ENCODE measurements at regions not wholly inside any gene's neighbourhood (a gene's known extent, or its start where the extent isn't known, plus 50 kb on each side); places are given as distances from the start of the nearest gene placed in this dataset.

GRCh38 chr4:11618666-11619282 lies 190.1 kb upstream of the HS3ST1 start:
- no peak overlapping the region for H3K4me3 ChIP-seq (ENCODE audit: low read length in 3 of 3)
- H3K27ac ChIP-seq (ENCODE audit: low read depth, low read length): no peak overlapping the region
- no peaks in the 10 kb centered on the region for H3K36me3 ChIP-seq (ENCODE audit: control insufficient read depth in 3 of 3, insufficient read depth in 3 of 3, low read length in 3 of 3)
- H3K9me3 ChIP-seq (ENCODE audit: control insufficient read depth in 3 of 3, low read length in 3 of 3): no peaks in the 10 kb centered on the region
- no peak overlapping the region for H3K9ac ChIP-seq (ENCODE audit: low read depth in 1 of 3, low read length in 3 of 3)
- H3K27me3 ChIP-seq (ENCODE audit: control insufficient read depth in 3 of 3, insufficient read depth in 3 of 3, low read length in 3 of 3): no peaks in the 10 kb centered on the region
- no peaks in the 10 kb centered on the region for H3K4me1 ChIP-seq (ENCODE audit: control insufficient read depth in 3 of 3, insufficient read depth in 3 of 3, low read length in 3 of 3)

- H3K9ac ChIP-seq (ENCODE audit: low read depth in 1 of 3, low read length in 3 of 3): no peak overlapping the region
- no peaks in the 10 kb centered on the region for H3K9me3 ChIP-seq (ENCODE audit: control insufficient read depth in 3 of 3, low read length in 3 of 3)
- H3K27ac ChIP-seq (ENCODE audit: low read depth, low read length): no peak overlapping the region
- no peak overlapping the region for H3K4me3 ChIP-seq (ENCODE audit: low read length in 3 of 3)
- H3K36me3 ChIP-seq (ENCODE audit: control insufficient read depth in 3 of 3, insufficient read depth in 3 of 3, low read length in 3 of 3): no peaks in the 10 kb centered on the region
- H3K4me1 ChIP-seq (ENCODE audit: control insufficient read depth in 3 of 3, insufficient read depth in 3 of 3, low read length in 3 of 3): no peaks in the 10 kb centered on the region
- no peaks in the 10 kb centered on the region for H3K27me3 ChIP-seq (ENCODE audit: control insufficient read depth in 3 of 3, insufficient read depth in 3 of 3, low read length in 3 of 3)
Measured at GRCh38 chr4:11616856-11617255, 188.2 kb upstream of the HS3ST1 start.

- H3K27ac ChIP-seq (ENCODE audit: low read depth, low read length): no peak overlapping the region
- no peaks in the 10 kb centered on the region for H3K27me3 ChIP-seq (ENCODE audit: control insufficient read depth in 3 of 3, insufficient read depth in 3 of 3, low read length in 3 of 3)
- no peaks in the 10 kb centered on the region for H3K36me3 ChIP-seq (ENCODE audit: control insufficient read depth in 3 of 3, insufficient read depth in 3 of 3, low read length in 3 of 3)
- no peaks in the 10 kb centered on the region for H3K4me1 ChIP-seq (ENCODE audit: control insufficient read depth in 3 of 3, insufficient read depth in 3 of 3, low read length in 3 of 3)
- H3K9ac ChIP-seq (ENCODE audit: low read depth in 1 of 3, low read length in 3 of 3): no peak overlapping the region
- H3K4me3 ChIP-seq (ENCODE audit: low read length in 3 of 3): no peak overlapping the region
- H3K9me3 ChIP-seq (ENCODE audit: control insufficient read depth in 3 of 3, low read length in 3 of 3): no peaks in the 10 kb centered on the region
Measured at GRCh38 chr4:11615601-11616000, 186.9 kb upstream of the HS3ST1 start.

DNA sequence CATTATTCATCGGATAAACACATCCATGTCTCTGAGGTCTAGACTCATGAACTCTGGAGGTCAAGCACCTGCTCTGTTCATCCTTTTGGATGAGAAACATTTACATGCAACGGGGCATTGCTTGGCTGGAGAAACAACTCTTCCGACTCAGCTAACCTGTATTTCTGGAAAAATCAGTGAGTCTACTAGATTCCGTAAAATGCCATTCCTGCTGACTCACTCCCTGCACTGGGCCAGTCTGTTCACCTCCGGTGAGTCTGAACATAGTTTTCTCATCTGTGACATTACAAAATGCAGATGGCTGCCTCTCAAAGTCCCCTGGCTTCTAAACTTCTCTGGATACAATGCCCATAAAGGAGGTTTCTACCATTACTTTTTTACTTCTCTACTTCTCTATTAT lies 185.7 kb upstream of the HS3ST1 start:
- H3K9ac ChIP-seq (ENCODE audit: low read depth in 1 of 3, low read length in 3 of 3): no peak overlapping the region
- H3K27me3 ChIP-seq (ENCODE audit: control insufficient read depth in 3 of 3, insufficient read depth in 3 of 3, low read length in 3 of 3): no peaks in the 10 kb centered on the region
- H3K36me3 ChIP-seq (ENCODE audit: control insufficient read depth in 3 of 3, insufficient read depth in 3 of 3, low read length in 3 of 3): no peaks in the 10 kb centered on the region
- H3K27ac ChIP-seq (ENCODE audit: low read depth, low read length): no peak overlapping the region
- H3K4me3 ChIP-seq (ENCODE audit: low read length in 3 of 3): no peak overlapping the region
- no peaks in the 10 kb centered on the region for H3K9me3 ChIP-seq (ENCODE audit: control insufficient read depth in 3 of 3, low read length in 3 of 3)
- no peaks in the 10 kb centered on the region for H3K4me1 ChIP-seq (ENCODE audit: control insufficient read depth in 3 of 3, insufficient read depth in 3 of 3, low read length in 3 of 3)

- Histone ChIP-seq H3K9ac (ENCODE audit: low read depth in 1 of 3, low read length in 3 of 3) (no peak overlapping the region), H3K4me3 (ENCODE audit: low read length in 3 of 3) (no peak overlapping the region), H3K4me1 (ENCODE audit: control insufficient read depth in 3 of 3, insufficient read depth in 3 of 3, low read length in 3 of 3) (no peaks in the 10 kb centered on the region), H3K36me3 (ENCODE audit: control insufficient read depth in 3 of 3, insufficient read depth in 3 of 3, low read length in 3 of 3) (no peaks in the 10 kb centered on the region), H3K27me3 (ENCODE audit: control insufficient read depth in 3 of 3, insufficient read depth in 3 of 3, low read length in 3 of 3) (no peaks in the 10 kb centered on the region), H3K27ac (ENCODE audit: low read depth, low read length) (no peak overlapping the region), H3K9me3 (ENCODE audit: control insufficient read depth in 3 of 3, low read length in 3 of 3) (no peaks in the 10 kb centered on the region)
Measured at GRCh38 chr4:11611868-11612267, 183.2 kb upstream of the HS3ST1 start.

DNA sequence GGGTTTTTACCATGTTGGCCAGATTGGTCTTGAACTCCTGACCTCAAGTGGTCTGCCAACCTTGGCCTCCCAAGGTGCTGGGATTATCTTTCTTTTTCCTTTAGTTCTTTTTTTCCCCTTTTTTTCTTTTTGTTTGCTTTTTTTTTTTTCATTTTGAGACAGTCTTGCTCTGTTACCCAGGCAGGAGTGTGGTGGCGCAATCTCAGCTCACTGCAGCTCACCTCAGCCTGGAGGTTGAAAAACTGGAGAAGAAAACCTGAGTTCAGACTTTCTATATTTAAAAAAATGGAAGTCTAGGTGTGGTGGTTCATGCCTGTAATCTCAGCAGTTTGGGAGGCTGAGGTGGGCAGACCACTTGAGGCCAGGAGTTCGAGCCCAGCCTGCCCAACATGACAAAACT lies 181.1 kb upstream of the HS3ST1 start:
- Histone ChIP-seq H3K36me3 (ENCODE audit: control insufficient read depth in 3 of 3, insufficient read depth in 3 of 3, low read length in 3 of 3) (no peaks in the 10 kb centered on the region), H3K27me3 (ENCODE audit: control insufficient read depth in 3 of 3, insufficient read depth in 3 of 3, low read length in 3 of 3) (no peaks in the 10 kb centered on the region), H3K9ac (ENCODE audit: low read depth in 1 of 3, low read length in 3 of 3) (no peak overlapping the region)

GRCh38 chr4:11608992-11609391 lies 180.3 kb upstream of the HS3ST1 start:
- H3K4me3 ChIP-seq (ENCODE audit: low read length in 3 of 3): no peak overlapping the region

More for the DNA sequence above, 181.1 kb upstream of the HS3ST1 start:
- no peaks in the 10 kb centered on the region for H3K4me1 ChIP-seq (ENCODE audit: control insufficient read depth in 3 of 3, insufficient read depth in 3 of 3, low read length in 3 of 3)
- H3K9me3 ChIP-seq (ENCODE audit: control insufficient read depth in 3 of 3, low read length in 3 of 3): no peaks in the 10 kb centered on the region
- H3K27ac ChIP-seq (ENCODE audit: low read depth, low read length): no peak overlapping the region
- H3K4me3 ChIP-seq (ENCODE audit: low read length in 3 of 3): no peak overlapping the region

DNA sequence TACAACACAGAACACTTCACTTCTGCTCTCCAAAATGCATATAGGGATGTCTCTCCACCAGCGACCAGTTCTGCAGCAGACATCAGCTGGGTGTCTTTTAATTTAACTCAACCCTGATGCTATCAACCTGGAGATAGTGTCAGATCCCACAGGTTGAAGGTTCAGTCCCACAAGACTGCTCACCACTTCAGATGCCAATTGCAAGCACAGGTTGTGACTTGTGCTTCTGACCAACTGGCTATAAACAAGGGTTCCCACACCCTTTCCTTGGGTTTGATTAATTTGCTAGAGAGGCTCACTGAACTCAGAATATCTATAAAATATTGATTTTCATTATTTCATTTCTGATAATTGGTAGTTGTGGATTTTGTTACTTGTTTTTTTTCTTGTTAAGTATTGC lies 177.4 kb upstream of the HS3ST1 start:
- no peak overlapping the region for H3K9ac ChIP-seq (ENCODE audit: low read depth in 1 of 3, low read length in 3 of 3)
- H3K36me3 ChIP-seq (ENCODE audit: control insufficient read depth in 3 of 3, insufficient read depth in 3 of 3, low read length in 3 of 3): no peaks in the 10 kb centered on the region
- H3K9me3 ChIP-seq (ENCODE audit: control insufficient read depth in 3 of 3, low read length in 3 of 3): no peaks in the 10 kb centered on the region
- no peaks in the 10 kb centered on the region for H3K27me3 ChIP-seq (ENCODE audit: control insufficient read depth in 3 of 3, insufficient read depth in 3 of 3, low read length in 3 of 3)
- no peak overlapping the region for H3K27ac ChIP-seq (ENCODE audit: low read depth, low read length)
- H3K4me1 ChIP-seq (ENCODE audit: control insufficient read depth in 3 of 3, insufficient read depth in 3 of 3, low read length in 3 of 3): no peaks in the 10 kb centered on the region
- H3K4me3 ChIP-seq (ENCODE audit: low read length in 3 of 3): no peak overlapping the region

More at GRCh38 chr4:11608992-11609391, 180.3 kb upstream of the HS3ST1 start:
- no peak overlapping the region for H3K27ac ChIP-seq (ENCODE audit: low read depth, low read length)
- H3K9me3 ChIP-seq (ENCODE audit: control insufficient read depth in 3 of 3, low read length in 3 of 3): no peaks in the 10 kb centered on the region
- H3K4me1 ChIP-seq (ENCODE audit: control insufficient read depth in 3 of 3, insufficient read depth in 3 of 3, low read length in 3 of 3): no peaks in the 10 kb centered on the region
- H3K9ac ChIP-seq (ENCODE audit: low read depth in 1 of 3, low read length in 3 of 3): no peak overlapping the region
- H3K36me3 ChIP-seq (ENCODE audit: control insufficient read depth in 3 of 3, insufficient read depth in 3 of 3, low read length in 3 of 3): no peaks in the 10 kb centered on the region
- H3K27me3 ChIP-seq (ENCODE audit: control insufficient read depth in 3 of 3, insufficient read depth in 3 of 3, low read length in 3 of 3): no peaks in the 10 kb centered on the region

DNA sequence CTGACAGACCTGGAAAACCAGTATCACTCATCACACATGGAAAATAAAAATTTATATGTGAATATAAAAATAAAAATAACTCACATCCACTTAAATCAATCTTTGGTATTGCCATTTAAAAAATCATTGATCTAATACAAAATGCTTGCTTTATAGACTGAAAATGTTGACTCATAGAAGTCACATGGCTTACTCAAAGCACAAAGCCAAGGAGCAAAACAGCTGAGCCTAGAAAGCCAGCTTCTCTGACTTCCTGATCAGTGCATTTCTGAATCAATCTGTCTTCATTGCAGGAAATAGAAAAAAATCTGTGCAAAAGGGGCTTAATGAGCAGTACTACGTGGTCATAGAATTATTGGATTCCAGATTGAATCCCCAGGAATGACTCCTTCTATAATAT lies 176.9 kb upstream of the HS3ST1 start:
- H3K9me3 ChIP-seq (ENCODE audit: control insufficient read depth in 3 of 3, low read length in 3 of 3): no peaks in the 10 kb centered on the region
- H3K4me3 ChIP-seq (ENCODE audit: low read length in 3 of 3): no peak overlapping the region
- H3K27ac ChIP-seq (ENCODE audit: low read depth, low read length): no peak overlapping the region
- H3K36me3 ChIP-seq (ENCODE audit: control insufficient read depth in 3 of 3, insufficient read depth in 3 of 3, low read length in 3 of 3): no peaks in the 10 kb centered on the region
- H3K27me3 ChIP-seq (ENCODE audit: control insufficient read depth in 3 of 3, insufficient read depth in 3 of 3, low read length in 3 of 3): no peaks in the 10 kb centered on the region
- H3K4me1 ChIP-seq (ENCODE audit: control insufficient read depth in 3 of 3, insufficient read depth in 3 of 3, low read length in 3 of 3): no peaks in the 10 kb centered on the region
- no peak overlapping the region for H3K9ac ChIP-seq (ENCODE audit: low read depth in 1 of 3, low read length in 3 of 3)

DNA sequence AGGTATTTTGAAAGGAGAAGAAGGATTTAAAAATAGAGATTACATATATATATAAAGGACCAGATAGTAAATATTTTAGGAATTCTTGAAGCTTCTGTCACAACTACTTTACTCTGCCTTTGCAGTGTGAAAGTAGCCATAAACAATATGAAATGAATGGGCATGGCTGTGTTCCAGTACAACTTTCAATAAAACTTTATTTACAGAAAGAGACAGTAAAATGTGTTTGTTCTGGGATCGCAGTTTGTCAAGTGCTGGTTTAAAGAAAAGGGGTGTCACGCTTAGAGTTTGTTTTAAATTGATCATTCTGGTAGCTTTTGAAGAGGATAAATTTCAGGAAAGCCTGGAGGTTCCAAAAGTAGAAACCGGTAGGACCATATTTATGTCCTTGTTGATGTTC lies 176.1 kb upstream of the HS3ST1 start:
- Histone ChIP-seq H3K9me3 (ENCODE audit: control insufficient read depth in 3 of 3, low read length in 3 of 3) (no peaks in the 10 kb centered on the region), H3K27me3 (ENCODE audit: control insufficient read depth in 3 of 3, insufficient read depth in 3 of 3, low read length in 3 of 3) (no peaks in the 10 kb centered on the region), H3K9ac (ENCODE audit: low read depth in 1 of 3, low read length in 3 of 3) (no peak overlapping the region), H3K4me3 (ENCODE audit: low read length in 3 of 3) (no peak overlapping the region), H3K4me1 (ENCODE audit: control insufficient read depth in 3 of 3, insufficient read depth in 3 of 3, low read length in 3 of 3) (no peaks in the 10 kb centered on the region), H3K36me3 (ENCODE audit: control insufficient read depth in 3 of 3, insufficient read depth in 3 of 3, low read length in 3 of 3) (no peaks in the 10 kb centered on the region), H3K27ac (ENCODE audit: low read depth, low read length) (no peak overlapping the region)

Measured in skeletal muscle tissue (tissue), 3 donors.